GM19463 (cell line): ENCODE measurements at regions not wholly inside any gene's neighbourhood (a gene's known extent, or its start where the extent isn't known, plus 50 kb on each side); places are given as distances from the start of the nearest gene placed in this dataset.
"Not testable (repeated sequence)": the region's sequence is repeated elsewhere in the genome, so short reads cannot be mapped to it uniquely, and the experiment has no call there.

Experiments
- ATAC-seq: cut with Tn5 transposase; IDR thresholded peaks from one replicate; pipeline ENCODE4 v1.9.1; 2021; ENCODE audit warnings: mild to moderate bottlenecking, moderate library complexity; ENCODE audit not compliant: unreplicated experiment

DNA sequence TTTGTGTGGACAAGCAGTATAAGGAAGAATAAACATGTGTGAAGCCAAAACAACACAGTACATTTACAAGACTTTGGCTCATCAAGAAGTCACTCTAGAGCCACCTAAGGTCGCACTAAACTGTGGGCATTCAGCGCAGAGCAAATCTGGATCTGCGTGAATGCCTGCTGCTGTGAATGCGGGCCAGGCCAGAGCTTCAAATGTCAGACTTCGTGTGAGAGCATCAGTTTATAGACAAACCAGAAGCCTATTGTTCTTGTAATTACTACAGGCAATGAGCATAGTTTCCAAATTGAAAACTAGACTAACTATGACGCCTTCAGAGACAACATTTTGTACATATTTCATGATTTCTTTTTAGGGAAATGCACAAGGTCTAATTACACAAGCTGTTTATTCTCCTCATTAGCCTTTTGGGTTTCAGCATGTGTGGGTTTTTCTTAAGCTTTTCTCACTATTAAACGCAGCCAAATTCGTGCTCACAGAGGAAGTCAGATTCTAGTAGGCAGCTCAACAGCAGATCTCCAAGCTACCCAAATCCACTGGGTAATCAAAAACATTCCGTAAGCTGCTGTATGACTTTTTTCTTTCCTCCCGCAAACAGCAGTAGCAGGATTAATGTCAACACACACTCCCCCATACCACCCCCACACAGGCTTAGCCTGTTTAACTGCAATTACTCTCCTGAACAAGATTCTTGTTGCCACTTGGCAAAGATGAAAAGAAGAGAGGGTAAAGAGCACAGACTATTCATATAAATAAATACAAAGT, 84.5 kb upstream of the SETMAR start:
- no peak for ATAC-seq

DNA sequence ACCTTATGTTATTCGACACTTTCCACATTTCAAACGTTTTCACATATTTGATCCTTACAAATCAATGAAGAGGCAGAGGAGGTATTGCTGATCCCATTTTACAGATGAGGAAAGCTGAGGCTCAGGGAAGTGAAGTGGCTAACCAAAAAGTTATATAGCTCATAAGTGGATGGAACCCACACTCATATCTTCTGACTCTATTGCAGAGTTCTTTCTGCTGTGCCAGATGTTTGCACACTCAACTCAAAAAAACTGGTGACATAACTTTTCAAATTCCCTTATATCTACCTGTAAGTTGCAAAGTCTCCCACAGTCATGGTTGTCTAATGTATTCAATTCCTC, 84.0 kb upstream of the SETMAR start:
- ATAC-seq = no peak

DNA sequence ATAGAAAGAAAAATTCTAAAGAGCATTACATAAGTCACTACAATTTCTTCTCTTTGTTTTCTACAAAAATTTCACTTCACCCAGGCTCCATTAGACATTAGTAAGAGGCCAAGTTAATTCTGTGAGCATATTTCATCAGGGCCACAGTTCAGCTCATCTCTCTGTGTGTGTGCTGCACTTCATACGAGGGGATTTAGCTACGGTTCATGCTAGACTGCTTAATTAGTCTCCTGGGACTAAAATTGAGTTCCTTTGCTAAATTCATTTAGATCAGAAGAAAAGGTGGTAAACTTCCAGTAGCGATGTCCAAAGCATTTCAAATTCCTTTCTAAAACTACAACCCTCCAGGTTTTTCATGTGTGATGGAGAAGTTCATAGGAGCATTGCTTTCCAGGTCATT, 83.1 kb upstream of the SETMAR start:
- ATAC-seq = no peak

DNA sequence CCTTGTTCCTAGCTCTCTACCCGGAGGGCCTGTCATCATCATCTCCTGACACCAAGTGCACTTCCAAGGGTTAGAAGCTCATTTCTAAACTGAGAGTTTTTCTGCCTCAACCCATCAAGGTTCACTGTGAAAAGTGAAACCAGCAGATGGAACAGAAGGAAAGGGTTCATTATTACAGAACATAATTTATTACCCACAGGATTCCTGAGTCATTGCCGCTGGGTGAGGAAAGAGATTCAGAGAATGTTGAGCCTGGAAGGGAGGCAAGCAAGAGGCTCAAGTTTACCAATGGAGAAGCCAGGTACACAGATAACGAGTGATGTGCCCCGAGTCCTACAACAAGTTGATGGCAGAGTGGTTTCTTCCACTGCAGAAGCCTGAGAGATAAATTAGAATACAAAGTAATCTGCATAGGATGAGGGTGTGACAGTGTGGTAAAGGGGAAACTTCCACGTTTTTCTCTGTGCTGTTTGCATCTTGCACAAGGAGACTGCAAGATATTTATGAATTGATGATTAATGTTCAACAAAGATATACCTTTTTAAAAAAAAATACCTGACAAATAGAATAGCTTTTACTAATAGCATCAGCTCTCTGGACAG, 80.5 kb upstream of the SETMAR start:
- no peak for ATAC-seq

DNA sequence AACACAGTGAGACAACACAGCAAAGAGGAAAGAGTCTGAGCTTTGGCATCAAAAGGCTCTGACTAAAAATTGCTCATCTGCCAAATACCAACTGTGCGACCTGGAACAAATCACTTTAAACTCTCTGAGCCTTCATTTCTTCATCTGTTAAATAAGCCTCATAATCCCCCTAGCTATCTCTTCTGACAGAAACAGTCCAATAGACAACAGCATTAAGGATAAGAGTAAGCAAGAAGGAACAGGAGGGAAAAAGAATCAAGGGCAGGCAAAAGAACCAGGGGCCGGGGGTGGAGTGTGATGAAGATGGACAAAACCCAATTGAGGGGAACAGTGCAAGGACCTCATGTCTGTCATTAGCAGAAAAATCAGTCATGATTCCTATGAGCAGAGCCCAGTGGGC, 79.4 kb upstream of the SETMAR start:
- ATAC-seq = no peak

DNA sequence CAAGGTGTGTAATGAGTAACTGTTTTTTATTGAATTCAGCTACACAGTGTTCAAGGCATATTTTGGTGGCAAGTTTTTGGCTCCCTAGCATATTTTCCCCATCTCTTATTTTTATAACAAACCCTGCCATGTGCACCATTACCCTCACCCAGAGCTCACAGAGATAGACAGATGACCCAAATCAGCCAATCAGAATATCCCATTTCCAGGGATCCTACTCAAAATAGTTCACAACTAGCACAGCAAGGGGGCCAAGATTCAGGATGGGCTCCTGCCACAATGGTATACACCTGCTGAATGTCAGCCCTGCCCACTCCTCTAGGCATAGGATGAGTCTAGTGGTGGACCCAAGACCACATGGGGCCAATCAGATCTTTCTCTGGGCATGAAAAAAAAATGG, 78.8 kb upstream of the SETMAR start:
- ATAC-seq = no peak

DNA sequence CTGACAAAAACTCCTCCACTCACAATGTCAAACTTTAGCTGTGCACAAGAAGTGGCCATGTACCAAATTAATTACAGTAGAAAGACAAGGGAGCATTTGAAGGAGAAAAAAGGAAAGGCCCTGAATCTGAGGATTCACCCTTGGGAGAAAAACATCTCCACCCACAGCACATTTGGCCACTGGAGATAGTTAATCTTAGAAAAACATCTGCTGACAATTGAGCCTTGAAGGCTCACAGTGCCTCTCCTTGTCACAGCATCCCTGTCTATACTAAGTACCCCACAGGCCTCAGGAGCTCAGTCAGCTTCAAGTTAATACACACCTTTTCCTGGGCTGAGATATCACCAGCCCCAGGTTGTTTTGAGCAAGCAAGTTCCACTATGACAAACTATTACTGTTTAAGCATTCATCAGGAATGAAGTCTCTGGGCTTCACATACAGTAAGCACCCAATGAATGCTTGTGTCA, 78.1 kb upstream of the SETMAR start:
- ATAC-seq = no peak

DNA sequence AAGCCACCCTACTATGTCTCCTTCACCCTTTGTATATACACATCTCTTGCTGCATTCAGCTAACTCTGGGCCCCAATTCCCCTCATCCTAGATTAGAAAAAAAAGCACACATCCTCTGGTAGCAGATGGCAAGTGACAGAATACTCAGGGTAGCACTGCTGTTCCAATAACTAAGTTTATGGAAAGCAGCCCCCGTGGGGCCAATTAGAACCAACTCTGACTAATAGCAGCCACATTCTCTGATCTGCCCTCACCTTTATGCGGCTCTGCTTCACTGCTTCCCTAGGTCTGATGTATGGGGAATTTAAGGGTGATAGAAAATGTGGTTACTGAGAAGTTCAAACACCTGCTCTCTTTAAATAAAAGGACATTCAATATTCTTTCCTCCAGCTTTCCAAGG, 74.9 kb upstream of the SETMAR start:
- no peak for ATAC-seq

DNA sequence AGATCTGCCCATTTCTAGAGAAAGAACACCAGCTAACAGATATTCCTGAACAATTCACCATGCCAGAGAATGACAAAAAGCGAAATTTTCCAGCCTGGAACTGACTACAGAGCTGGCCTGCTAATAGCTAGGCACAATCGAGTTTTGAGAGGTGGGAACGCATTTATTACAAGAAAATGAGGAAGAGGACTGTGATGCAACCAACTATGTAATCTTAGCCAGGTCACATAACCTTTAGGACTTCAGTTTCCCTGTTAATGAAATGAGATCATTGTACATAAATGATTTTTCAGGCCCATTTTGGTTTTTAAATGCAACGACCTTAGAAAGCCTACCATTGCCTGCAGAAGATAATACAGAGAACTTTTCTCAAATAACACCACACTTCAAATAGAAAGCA, 72.1 kb upstream of the SETMAR start:
- no peak for ATAC-seq

DNA sequence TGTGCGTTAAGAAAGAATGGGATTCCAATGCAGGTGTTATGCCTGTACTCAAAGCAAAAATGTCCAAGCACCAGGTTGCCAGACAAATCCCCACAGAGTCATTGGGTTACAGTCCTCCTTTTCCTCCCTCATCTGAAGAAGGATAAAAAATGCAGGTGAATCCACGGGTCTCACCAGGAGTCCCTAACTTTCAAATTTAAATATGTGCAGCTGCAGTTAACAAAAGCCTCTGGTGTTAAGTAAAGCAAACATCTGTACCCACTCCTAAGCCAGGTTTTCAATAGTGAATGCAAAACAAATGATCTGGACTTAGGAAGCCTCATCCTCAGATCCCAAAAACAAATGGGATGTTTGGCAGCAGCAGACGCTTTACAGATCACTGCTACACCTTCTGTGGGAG, 70.4 kb upstream of the SETMAR start:
- no peak for ATAC-seq

DNA sequence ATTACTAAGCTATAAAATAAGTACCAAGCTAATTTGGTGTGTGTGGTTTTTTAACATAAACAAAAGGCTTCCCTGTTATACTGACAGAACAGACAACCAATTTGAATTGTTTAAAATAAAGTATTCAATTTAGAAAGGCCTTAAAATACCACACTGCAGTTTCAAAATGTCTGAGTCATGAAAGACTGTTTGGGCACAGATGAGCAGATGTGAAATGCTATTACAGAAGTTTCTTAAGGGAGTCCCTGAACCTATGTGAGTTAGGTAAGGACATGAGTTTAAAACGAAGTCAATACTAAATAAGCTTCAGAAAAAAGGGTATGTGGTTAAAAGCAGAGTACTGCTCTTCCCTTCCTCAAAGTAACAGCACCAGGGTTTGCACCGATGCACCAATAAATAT, 69.7 kb upstream of the SETMAR start:
- no peak for ATAC-seq

DNA sequence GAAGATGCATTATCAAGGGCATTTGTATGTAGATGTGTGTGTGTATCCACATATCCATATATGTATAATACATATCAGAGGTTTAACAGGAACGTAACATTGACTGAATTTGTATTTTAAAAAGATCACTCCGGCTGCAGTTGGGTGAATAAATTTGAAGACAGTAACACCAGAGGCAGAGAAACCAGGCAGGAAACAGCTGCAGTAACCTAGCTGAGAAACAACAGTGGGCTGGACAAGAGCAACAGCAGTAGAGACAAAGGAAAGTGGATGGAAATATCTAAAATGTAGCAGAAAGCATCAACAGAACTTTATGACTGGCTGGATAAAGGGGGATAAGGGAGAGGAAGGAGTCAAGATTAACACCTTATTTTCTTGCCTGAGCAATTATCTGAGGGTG, 68.3 kb upstream of the SETMAR start:
- no peak for ATAC-seq

DNA sequence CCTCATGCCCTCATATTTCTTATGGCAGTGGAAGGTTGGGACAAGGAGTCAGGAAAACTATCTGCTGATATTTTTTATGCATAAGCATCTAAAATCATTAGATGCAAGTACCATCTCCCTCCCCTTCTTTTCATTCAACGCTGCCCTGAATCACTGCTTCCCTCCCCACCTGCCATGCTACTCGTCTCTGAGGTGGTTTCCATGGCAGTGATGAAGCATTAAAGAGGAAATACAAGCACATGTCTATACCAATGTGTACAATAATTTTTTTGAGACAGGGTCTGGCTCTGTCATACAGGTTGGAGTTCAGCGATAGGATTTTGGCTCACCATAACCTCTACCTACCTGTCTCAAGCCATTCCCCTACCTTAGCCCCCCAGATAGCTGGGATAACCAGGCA, 67.5 kb upstream of the SETMAR start:
- no peak for ATAC-seq

DNA sequence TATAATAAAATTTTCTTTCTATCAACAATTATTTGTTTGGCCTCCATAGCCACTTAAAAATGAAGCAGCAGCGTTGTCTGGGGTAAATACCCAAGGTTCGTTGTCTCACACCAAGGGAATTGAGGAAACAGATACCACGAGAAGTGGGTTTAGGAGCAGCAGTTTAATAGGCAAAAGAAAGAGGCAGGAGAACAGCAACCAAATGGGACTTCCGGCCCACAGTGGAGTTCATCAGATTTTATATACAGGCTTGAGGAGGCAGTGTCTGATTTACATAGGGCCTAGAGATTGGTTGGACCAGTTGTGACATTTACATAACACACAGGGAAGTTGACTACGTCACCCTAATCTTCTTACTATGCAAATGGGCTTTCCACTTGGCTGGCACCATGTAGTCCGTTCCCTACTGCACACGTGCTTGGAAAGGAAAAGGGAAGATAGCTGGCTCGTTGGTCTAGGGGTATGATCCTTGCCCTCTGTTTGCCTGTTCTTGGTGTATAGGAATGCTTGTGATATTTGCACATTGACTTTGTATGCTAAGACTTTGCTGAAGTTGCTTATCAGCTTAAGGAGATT, 61.5 kb upstream of the SETMAR start:
- no peak for ATAC-seq

DNA sequence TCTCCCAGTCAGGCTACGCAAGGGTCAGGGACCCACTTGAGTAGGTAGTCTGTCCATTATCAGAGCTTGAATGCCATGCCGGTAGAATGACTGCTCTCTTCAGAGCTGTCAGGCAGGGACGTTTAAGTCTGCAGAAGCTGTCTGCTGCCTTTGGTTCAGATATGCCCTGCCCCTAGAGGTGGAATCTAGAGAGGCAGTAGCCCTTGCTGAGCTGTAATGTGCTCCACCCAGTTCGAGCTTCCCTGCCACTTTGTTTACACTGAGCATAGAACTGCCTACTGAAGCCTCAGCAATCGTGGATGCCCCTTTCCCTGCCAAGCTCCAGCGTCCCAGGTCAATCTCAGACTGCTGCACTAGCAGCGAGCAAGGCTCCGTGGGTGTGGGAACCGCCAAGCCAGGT, 57.5 kb upstream of the SETMAR start:
- no peak for ATAC-seq

DNA sequence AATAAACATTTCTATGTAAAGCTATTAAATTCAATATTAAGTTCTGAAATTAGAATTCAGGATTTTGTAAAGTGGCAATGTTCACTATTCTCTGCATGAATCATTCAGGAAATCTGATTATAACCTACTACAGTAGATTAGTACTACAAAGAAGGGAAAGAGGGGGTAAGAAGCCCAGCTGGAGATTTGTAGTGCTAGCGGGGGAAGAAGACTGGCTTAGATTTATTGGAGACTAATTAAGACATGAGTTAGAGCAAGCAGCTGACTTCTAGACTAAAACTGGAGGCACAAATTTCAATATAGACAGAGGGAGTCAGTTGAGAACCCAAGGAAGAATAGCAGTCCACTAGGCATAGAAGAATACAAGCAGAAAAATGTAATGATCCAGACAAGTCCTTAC, 55.8 kb upstream of the SETMAR start:
- ATAC-seq = no peak

DNA sequence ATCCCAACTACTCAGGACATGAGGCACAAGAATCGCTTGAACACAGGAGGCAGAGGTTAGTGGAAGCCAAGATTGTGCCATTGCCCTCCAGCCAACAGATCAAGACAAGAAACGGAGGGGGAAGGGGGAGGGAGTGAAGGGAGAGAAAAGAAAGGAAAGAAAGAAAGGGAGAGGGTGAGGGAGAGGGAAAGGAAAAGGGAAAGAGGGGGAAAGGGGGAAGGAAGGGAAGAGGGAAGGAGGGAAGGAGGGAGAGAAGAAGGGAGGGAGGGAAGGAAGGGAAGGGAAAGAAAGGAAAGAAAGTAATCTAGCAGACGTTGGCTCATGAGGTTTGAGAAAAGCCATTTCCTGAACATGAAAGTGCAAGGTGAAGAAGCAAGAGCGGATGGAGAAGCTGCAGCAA, 53.1 kb upstream of the SETMAR start:
- ATAC-seq = no peak

DNA sequence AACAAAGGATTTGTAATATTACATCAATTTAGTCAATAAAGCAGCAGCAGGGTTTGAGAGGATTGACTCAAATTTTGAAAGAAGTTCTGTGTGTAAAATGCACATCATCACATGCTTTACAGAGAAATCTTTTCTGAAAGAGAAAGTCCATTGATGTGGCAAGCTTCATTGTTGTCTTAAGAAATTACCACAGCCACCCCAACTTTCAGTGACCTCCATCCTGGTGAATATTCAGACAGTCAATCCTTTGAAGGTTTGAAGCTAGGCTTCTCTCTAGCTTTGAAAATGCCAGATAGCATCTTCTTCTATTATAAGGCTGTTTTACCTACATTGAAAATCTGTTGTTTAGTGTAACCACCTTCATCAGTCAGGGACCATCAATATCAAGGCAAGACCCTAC, 51.8 kb upstream of the SETMAR start:
- no peak for ATAC-seq

DNA sequence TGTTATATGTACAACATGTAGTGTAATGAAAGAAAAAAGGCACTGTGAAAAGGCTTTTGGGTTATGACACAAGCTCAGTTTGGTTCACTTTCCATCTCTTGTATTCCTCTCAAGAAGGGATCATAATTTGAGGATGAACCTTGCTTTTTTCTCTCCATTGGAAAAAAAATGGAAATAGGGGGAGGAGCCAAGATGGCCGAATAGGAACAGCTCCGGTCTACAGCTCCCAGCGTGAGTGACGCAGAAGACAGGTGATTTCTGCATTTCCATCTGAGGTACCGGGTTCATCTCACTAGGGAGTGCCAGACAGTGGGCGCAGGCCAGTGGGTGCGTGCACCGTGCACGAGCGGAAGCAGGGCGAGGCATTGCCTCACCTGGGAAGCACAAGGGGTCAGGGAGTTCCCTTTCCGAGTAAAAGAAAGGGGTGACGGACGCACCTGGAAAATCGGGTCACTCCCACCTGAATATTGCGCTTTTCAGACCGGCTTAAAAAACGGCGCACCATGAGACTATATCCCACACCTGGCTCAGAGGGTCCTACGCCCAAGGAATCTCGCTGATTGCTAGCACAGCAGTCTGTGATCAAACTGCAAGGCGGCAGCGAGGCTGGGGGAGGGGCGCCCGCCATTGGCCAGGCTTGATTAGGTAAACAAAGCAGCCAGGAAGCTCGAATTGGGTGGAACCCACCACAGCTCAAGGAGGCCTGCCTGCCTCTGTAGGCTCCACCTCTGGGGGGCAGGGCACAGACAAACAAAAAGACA, 49.9 kb upstream of the SETMAR start:
- ATAC-seq = not testable (repeated sequence)
